HUDEP-2 (cell line): ENCODE measurements at regions not wholly inside any gene's neighbourhood (a gene's known extent, or its start where the extent isn't known, plus 50 kb on each side); places are given as distances from the start of the nearest gene placed in this dataset.

Source experiments
- DNase-seq, 76 experiments: peaks; one replicate each; lab custom pipeline; 2025; ENCODE audit not compliant: unreplicated experiment in 76 of 76; lab: John Stamatoyannopoulos, UW

- no peak for DNase-seq
Observed at GRCh38 chr7:21077602-21078001, 290.9 kb upstream of the SP8 start.

GRCh38 chr7:21084286-21084685 is 297.6 kb upstream of the SP8 start:
- no peak for DNase-seq

GRCh38 chr7:21086688-21087087 is 300.0 kb upstream of the SP8 start:
- no peak for DNase-seq

- no peak for DNase-seq
Observed at GRCh38 chr7:21089653-21090052, 303.0 kb upstream of the SP8 start.

GRCh38 chr7:21092766-21093702 is 306.3 kb upstream of the SP8 start:
- DNase-seq = no peak

GRCh38 chr7:21094589-21094988 is 307.9 kb upstream of the SP8 start:
- DNase-seq = no peak

- DNase-seq = no peak
Observed at GRCh38 chr7:21099432-21099831, 312.7 kb upstream of the SP8 start.

GRCh38 chr7:21099955-21100354 is 313.3 kb upstream of the SP8 start:
- DNase-seq = no peak

GRCh38 chr7:21101541-21101940 is 314.9 kb upstream of the SP8 start:
- DNase-seq = no peak

GRCh38 chr7:21103426-21104123 is 316.9 kb upstream of the SP8 start:
- DNase-seq = no peak

GRCh38 chr7:21104124-21104500 is 317.4 kb upstream of the SP8 start:
- DNase-seq = no peak

GRCh38 chr7:21106296-21106732 is 319.6 kb upstream of the SP8 start:
- DNase-seq = no peak

GRCh38 chr7:21107101-21107500 is 320.4 kb upstream of the SP8 start:
- DNase-seq = no peak

GRCh38 chr7:21108182-21108581 is 319.7 kb upstream of the SP4 start:
- DNase-seq = no peak

GRCh38 chr7:21113609-21114415 is 314.1 kb upstream of the SP4 start:
- no peak for DNase-seq

GRCh38 chr7:21123586-21123985 is 304.3 kb upstream of the SP4 start:
- DNase-seq = no peak

- DNase-seq = no peak
Observed at GRCh38 chr7:21125297-21125696, 302.6 kb upstream of the SP4 start.

GRCh38 chr7:21128062-21128817 is 299.6 kb upstream of the SP4 start:
- DNase-seq = no peak

GRCh38 chr7:21131897-21132296 is 296.0 kb upstream of the SP4 start:
- DNase-seq = no peak

GRCh38 chr7:21134631-21135030 is 293.3 kb upstream of the SP4 start:
- DNase-seq = no peak
